ENCODE measurements at regions not wholly inside any gene's neighbourhood (a gene's known extent, or its start where the extent isn't known, plus 50 kb on each side); places are given as distances from the start of the nearest gene placed in this dataset.

DNA sequence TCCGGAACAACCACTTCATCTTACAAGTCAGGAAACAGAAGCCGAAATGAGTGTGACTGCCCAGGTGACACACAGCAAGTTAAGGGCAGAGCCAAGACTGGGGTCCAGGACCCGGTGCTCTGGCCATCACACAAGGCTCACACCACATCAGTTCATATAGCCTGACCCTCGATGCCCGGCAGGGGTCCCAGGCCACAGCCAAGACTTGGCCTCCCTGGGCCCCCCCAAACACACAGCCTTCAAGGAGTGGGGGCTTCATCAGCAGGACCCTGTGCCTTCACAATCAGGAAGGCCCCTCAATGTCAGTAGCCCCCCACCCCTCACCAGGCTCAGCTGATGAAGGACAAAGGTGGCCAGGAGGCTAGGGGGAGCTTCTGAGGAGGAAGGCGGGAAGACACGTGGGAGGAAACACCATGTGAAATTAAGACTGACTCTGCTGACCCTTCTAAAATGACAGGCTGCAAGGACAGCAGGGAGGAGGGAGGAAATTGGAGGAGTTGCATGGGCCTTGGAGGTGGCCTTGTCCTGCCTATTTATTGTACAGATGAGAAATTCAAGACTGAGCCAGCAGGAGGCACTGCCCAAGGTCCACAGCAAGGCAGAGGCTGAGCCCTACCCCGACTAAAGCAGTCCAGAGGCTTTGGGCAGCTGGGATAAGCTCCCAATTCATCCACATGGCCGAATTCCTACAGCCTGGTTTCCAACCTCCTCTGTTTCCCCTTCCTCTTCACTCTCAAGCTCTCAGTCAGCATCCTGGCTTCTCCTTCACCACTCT is 216.1 kb upstream of the ZMIZ1 start:
- no peak overlapping the region for H3K4me3 ChIP-seq (replicated peaks in 1 of 4; ENCODE audit: control extremely low read depth in 1 of 4, insufficient read depth in 1 of 4, low read depth in 3 of 4, low read length in 4 of 4)
- H2AFZ ChIP-seq (ENCODE audit: low read length): no peak overlapping the region
- DNase-seq (ENCODE audit: low read depth in 2 of 2): peak in 1 of 2 donors; percentile 14
- H3K4me1 ChIP-seq (ENCODE audit: control insufficient read depth, extremely low read depth, insufficient read depth, low read length): no peaks in the 10 kb centered on the region
- TF ChIP-seq, protein P1, sequence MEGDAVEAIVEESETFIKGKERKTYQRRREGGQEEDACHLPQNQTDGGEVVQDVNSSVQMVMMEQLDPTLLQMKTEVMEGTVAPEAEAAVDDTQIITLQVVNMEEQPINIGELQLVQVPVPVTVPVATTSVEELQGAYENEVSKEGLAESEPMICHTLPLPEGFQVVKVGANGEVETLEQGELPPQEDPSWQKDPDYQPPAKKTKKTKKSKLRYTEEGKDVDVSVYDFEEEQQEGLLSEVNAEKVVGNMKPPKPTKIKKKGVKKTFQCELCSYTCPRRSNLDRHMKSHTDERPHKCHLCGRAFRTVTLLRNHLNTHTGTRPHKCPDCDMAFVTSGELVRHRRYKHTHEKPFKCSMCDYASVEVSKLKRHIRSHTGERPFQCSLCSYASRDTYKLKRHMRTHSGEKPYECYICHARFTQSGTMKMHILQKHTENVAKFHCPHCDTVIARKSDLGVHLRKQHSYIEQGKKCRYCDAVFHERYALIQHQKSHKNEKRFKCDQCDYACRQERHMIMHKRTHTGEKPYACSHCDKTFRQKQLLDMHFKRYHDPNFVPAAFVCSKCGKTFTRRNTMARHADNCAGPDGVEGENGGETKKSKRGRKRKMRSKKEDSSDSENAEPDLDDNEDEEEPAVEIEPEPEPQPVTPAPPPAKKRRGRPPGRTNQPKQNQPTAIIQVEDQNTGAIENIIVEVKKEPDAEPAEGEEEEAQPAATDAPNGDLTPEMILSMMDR (conservative IDR thresholded peaks at IDR 0.05 in 1 of 2, IDR thresholded peaks at IDR 0.05 in 1 of 2; ENCODE audit: low read depth in 1 of 2, low read length in 2 of 2): peak in 1 of 2 donors; percentile 14
- no peak for TF ChIP-seq EZH2 (IDR thresholded peaks at IDR 0.05; ENCODE audit: low read length, missing control alignments)
- H3K27ac ChIP-seq (ENCODE audit: insufficient read depth, low read length): no peak overlapping the region
- no peak overlapping the region for H3K9ac ChIP-seq (ENCODE audit: insufficient read depth, low read length)
- no peaks in the 10 kb centered on the region for H3K36me3 ChIP-seq (ENCODE audit: control insufficient read depth, insufficient read depth, low read length)
- H3K27me3 ChIP-seq (ENCODE audit: control insufficient read depth, insufficient read depth, low read length): peaks cover 12% of the 10 kb centered on the region
- no peaks in the 10 kb centered on the region for H3K9me3 ChIP-seq (ENCODE audit: control insufficient read depth, insufficient read depth, low read depth, low read length)
- H4K20me1 ChIP-seq (ENCODE audit: control insufficient read depth, extremely low read depth, insufficient read depth, low read length): no peaks in the 10 kb centered on the region
- H3K4me2 ChIP-seq (ENCODE audit: extremely low read depth, insufficient read depth, low read length): no peak overlapping the region
- H3K79me2 ChIP-seq (ENCODE audit: control insufficient read depth, insufficient read depth, low read length): no peaks in the 10 kb centered on the region

DNA sequence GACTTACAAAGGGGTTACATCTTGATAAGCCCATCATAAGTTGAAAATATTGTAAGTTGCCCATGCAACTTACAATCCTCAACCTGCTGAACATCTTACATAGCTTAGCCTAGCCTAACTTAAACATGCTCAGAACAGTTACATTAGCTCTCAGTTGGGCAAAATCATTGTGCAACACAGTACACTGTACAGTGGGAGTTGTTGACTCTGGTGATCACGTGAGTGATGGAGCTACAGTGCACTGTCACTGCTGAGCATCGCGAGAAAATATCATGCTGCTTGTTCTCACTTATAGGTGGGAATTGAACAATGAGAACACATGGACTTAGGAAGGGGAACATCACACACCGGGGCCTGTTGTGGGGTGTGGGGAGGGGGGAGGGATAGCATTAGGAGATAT is 214.9 kb upstream of the ZMIZ1 start:
- peaks cover 12% of the 10 kb centered on the region for H3K27me3 ChIP-seq (ENCODE audit: control insufficient read depth, insufficient read depth, low read length)
- no peak overlapping the region for H3K4me3 ChIP-seq (replicated peaks in 1 of 4; ENCODE audit: control extremely low read depth in 1 of 4, insufficient read depth in 1 of 4, low read depth in 3 of 4, low read length in 4 of 4)
- TF ChIP-seq EZH2 (IDR thresholded peaks at IDR 0.05; ENCODE audit: low read length, missing control alignments): no peak
- TF ChIP-seq, protein P1 (conservative IDR thresholded peaks at IDR 0.05 in 1 of 2, IDR thresholded peaks at IDR 0.05 in 1 of 2; ENCODE audit: low read depth in 1 of 2, low read length in 2 of 2): no peak
- H3K9ac ChIP-seq (ENCODE audit: insufficient read depth, low read length): no peak overlapping the region
- no peaks in the 10 kb centered on the region for H3K79me2 ChIP-seq (ENCODE audit: control insufficient read depth, insufficient read depth, low read length)
- DNase-seq (ENCODE audit: low read depth in 2 of 2): no peak
- H3K4me2 ChIP-seq (ENCODE audit: extremely low read depth, insufficient read depth, low read length): no peak overlapping the region
- no peak overlapping the region for H3K27ac ChIP-seq (ENCODE audit: insufficient read depth, low read length)
- H3K9me3 ChIP-seq (ENCODE audit: control insufficient read depth, insufficient read depth, low read depth, low read length): no peaks in the 10 kb centered on the region
- H2AFZ ChIP-seq (ENCODE audit: low read length): no peak overlapping the region
- H3K36me3 ChIP-seq (ENCODE audit: control insufficient read depth, insufficient read depth, low read length): no peaks in the 10 kb centered on the region
- no peaks in the 10 kb centered on the region for H4K20me1 ChIP-seq (ENCODE audit: control insufficient read depth, extremely low read depth, insufficient read depth, low read length)
- no peaks in the 10 kb centered on the region for H3K4me1 ChIP-seq (ENCODE audit: control insufficient read depth, extremely low read depth, insufficient read depth, low read length)

DNA sequence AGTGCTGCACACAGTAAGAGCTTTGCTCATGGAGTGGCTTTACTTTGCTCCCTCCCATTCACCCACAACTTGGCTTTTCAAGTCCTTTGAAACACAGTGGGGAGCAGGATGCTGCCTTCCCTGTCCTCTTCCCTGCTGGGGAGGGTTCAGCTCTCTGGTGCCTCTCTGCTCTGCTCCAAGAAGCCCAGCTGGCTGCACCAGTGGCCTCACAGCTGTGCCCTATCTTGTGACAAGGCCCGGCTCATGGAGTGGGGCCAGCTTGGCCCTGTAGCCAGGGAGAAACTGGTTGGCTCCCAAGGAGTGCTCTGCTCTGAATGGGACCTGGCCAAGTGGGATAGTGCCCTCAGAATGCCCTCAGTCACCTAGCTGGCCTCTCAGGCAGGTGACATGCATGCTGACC is 212.3 kb upstream of the ZMIZ1 start:
- peak in 1 of 2 donors; percentile 44 for DNase-seq (ENCODE audit: low read depth in 2 of 2)

More for the DNA sequence above, 212.3 kb upstream of the ZMIZ1 start:
- Histone ChIP-seq H2AFZ (ENCODE audit: low read length) (no peak overlapping the region), H4K20me1 (ENCODE audit: control insufficient read depth, extremely low read depth, insufficient read depth, low read length) (no peaks in the 10 kb centered on the region), H3K9me3 (ENCODE audit: control insufficient read depth, insufficient read depth, low read depth, low read length) (no peaks in the 10 kb centered on the region), H3K27ac (ENCODE audit: insufficient read depth, low read length) (no peak overlapping the region), H3K27me3 (ENCODE audit: control insufficient read depth, insufficient read depth, low read length) (peaks cover 10% of the 10 kb centered on the region), H3K4me1 (ENCODE audit: control insufficient read depth, extremely low read depth, insufficient read depth, low read length) (no peaks in the 10 kb centered on the region), H3K4me3 (replicated peaks in 1 of 4; ENCODE audit: control extremely low read depth in 1 of 4, insufficient read depth in 1 of 4, low read depth in 3 of 4, low read length in 4 of 4) (no peak overlapping the region), H3K4me2 (ENCODE audit: extremely low read depth, insufficient read depth, low read length) (no peak overlapping the region), H3K9ac (ENCODE audit: insufficient read depth, low read length) (no peak overlapping the region), H3K36me3 (ENCODE audit: control insufficient read depth, insufficient read depth, low read length) (no peaks in the 10 kb centered on the region), H3K79me2 (ENCODE audit: control insufficient read depth, insufficient read depth, low read length) (no peaks in the 10 kb centered on the region)
- TF ChIP-seq, protein P1 (conservative IDR thresholded peaks at IDR 0.05 in 1 of 2, IDR thresholded peaks at IDR 0.05 in 1 of 2; ENCODE audit: low read depth in 1 of 2, low read length in 2 of 2): no peak
- TF ChIP-seq EZH2 (IDR thresholded peaks at IDR 0.05; ENCODE audit: low read length, missing control alignments): no peak
